Mucosa of stomach (tissue), 1 donor: ENCODE measurements at regions not wholly inside any gene's neighbourhood (a gene's known extent, or its start where the extent isn't known, plus 50 kb on each side); places are given as distances from the start of the nearest gene placed in this dataset.

Experiments used
- H3K27me3 ChIP-seq: one replicate; pipeline ENCODE4 v1.7.0; 2013; ENCODE audit warnings: mild to moderate bottlenecking, low read length; ENCODE audit not compliant: control insufficient read depth, insufficient read depth
- H3K36me3 ChIP-seq: one replicate; pipeline ENCODE4 v1.7.0; 2013; ENCODE audit warnings: low read length; ENCODE audit not compliant: control insufficient read depth, insufficient read depth
- H3K4me1 ChIP-seq: one replicate; pipeline ENCODE4 v1.7.0; 2013; ENCODE audit warnings: mild to moderate bottlenecking, low read length; ENCODE audit not compliant: control insufficient read depth, insufficient read depth
- H3K4me3 ChIP-seq: one replicate; pipeline ENCODE4 v1.7.0; 2013; ENCODE audit warnings: low read length
- H3K9ac ChIP-seq: one replicate; pipeline ENCODE4 v1.7.0; 2013; ENCODE audit warnings: mild to moderate bottlenecking, low read length, moderate library complexity
- H3K9me3 ChIP-seq: one replicate; pipeline ENCODE4 v1.7.0; 2013; ENCODE audit warnings: mild to moderate bottlenecking, low read length, moderate library complexity; ENCODE audit not compliant: control insufficient read depth
- donor health status: Pancreatic carcinoma.

DNA sequence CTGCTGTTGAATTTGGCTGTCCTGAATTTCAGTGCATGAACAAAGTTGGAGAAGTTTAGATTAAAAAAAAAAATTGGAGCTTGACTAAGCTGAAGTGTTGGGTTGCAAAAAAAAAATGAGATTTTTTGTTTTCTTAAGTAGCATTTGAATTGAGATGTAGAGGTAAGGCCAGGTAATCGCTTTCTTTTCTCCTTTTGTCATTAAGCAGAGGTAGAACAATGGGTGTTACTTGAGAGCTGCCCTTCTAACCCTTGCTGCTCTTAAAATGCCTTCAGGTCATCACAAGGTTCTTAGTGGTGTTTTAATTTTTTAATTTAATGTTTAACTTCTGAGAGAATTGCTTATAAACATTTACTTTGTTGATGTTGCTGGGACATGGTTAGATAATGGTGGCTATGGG is 84.1 kb upstream of the PRDM1 start:
- no peaks in the 10 kb centered on the region for H3K9me3 ChIP-seq
- no peaks in the 10 kb centered on the region for H3K36me3 ChIP-seq
- no peak overlapping the region for H3K9ac ChIP-seq
- peaks cover 12% of the 10 kb centered on the region for H3K27me3 ChIP-seq
- H3K4me1 ChIP-seq, result no peaks in the 10 kb centered on the region
- H3K4me3 ChIP-seq, result no peak overlapping the region

DNA sequence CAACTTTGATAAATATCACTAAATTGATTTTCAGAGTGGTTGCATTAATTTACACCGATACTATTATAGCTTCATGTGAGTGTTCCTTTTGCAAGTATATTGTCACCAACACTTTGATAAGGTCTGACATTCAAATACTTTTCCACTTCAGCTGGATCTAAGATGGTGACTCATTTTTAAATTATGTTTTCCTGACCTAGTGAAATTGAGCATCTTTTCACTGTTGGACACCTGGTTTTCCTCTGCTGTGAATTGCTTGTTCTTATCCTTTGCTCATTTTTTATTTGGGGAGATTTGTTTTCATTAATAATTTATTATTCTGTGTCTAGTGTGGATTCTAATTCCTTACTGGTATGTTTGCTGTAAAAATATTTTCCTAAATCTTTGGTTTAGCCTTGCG is 85.2 kb upstream of the PRDM1 start:
- Histone ChIP-seq H3K9ac (no peak overlapping the region), H3K4me1 (no peaks in the 10 kb centered on the region), H3K9me3 (no peaks in the 10 kb centered on the region), H3K36me3 (no peaks in the 10 kb centered on the region), H3K27me3 (peaks cover 18% of the 10 kb centered on the region), H3K4me3 (no peak overlapping the region)

DNA sequence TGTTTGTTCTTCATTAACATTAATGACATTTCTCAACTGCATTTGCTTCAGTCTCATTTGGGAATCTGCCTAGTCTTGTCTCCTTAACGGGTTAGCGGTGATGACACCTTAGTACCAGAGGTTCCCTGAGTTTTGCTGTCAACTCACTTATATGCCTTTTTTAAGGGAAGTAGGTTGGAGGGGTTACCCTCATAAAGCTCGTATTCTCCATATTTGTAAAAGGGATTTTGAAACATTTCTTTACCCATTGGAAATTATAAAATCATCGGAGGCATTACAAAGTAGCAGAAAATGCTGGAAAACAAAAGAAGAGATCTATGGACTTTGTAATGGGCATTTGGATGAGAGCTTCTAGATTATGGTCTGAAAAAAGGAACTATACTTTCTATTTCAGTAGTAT is 88.7 kb upstream of the PRDM1 start:
- Histone ChIP-seq H3K9ac (no peak overlapping the region), H3K9me3 (peaks cover 3% of the 10 kb centered on the region), H3K36me3 (no peaks in the 10 kb centered on the region), H3K27me3 (peaks cover 46% of the 10 kb centered on the region), H3K4me3 (no peak overlapping the region), H3K4me1 (peaks cover 11% of the 10 kb centered on the region)

DNA sequence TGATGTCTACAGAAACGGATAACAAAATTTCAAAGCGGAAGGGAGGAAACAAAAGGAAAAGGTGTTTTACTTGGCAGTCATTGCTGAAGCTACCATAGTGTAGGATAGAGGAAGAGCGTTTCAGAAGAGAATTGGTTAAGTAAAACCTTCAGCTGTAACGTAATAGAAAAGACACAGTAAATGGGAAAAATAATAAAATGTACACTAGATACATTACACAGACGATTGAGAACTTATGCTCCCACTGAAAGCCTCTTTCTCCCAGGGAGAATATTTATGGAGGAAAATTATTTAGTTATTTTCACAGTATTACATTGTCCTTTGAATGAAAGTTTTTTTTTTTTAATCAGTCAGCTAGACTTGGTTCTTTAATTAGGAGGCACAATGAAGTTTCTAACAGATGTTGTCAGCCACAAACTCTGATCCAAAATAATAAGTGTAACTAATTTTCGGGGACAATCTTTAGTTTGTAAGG is 90.7 kb upstream of the PRDM1 start:
- Histone ChIP-seq H3K27me3 (peaks cover 48% of the 10 kb centered on the region), H3K9ac (peak overlapping the region; percentile 69), H3K9me3 (peaks cover 3% of the 10 kb centered on the region), H3K4me1 (peaks cover 12% of the 10 kb centered on the region), H3K4me3 (no peak overlapping the region), H3K36me3 (no peaks in the 10 kb centered on the region)

DNA sequence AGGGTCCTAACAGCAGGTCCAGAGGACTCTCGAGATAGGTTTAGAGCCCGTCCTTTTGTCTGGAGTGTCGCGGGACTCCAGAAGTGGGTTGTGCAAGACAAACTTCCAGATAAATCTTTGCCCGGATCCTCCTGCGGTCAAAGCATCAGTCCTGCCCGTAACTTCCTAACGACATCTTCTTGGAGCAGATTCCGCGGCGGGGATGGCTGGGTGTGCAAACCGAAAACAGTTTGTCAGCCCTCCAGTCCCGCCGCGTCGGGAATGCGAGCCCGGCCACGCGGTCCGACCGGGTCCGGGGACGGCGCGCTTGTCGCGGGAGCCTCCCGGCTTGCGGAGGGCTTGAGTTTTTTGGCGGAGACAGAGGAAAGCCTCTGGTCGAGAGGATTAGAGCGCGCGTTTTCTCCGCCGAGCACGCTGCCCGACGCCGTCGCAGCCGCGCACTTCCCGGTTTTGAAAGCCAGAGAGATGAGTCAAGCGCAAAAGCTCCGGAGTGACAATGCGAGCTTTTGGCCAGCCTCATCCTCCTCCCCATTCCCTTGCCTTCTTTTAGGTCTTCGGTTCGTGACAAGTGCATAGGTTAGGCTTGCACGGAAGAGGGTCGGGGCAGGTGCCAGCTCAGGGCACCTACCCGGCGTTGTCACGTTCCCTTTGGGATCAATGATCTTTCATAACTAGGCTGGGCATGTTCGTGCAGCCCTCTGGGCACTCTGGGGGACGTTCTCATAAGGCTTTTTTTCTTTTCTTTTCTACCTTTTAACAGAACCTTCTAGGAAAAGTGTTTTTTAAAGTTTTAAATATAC is 91.3 kb upstream of the PRDM1 start:
- Histone ChIP-seq H3K36me3 (no peaks in the 10 kb centered on the region), H3K9ac (peak overlapping the region; percentile 69), H3K4me1 (peaks cover 12% of the 10 kb centered on the region), H3K4me3 (peak overlapping the region; percentile 35), H3K9me3 (peaks cover 3% of the 10 kb centered on the region), H3K27me3 (peaks cover 54% of the 10 kb centered on the region)

DNA sequence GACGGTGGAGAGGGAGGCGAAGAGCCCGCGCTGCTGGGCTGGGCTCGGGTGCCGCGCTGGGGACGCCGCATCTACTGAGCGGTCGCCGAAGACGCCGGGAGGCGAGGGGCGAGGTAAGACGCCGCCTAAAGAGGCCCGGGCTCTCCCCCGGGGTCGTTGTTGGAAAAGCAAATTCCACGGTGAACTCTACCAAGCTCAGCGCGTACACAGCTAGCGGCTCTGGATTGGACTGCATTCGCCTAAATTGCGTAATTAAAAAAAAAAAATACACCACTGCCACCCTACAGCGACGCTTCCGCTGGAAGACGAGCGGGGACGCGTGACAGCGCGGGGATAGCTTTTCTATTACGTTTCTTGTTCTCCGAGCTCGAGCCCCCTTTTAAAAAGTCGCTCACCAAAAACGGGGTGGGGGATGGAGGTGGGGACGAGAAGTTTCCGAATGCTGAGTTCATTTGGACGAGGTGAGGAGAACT is 92.0 kb upstream of the PRDM1 start:
- peak overlapping the region; percentile 35 for H3K4me3 ChIP-seq
- peaks cover 12% of the 10 kb centered on the region for H3K4me1 ChIP-seq
- H3K9me3 ChIP-seq, result peaks cover 3% of the 10 kb centered on the region
- H3K36me3 ChIP-seq, result no peaks in the 10 kb centered on the region
- H3K27me3 ChIP-seq, result peaks cover 61% of the 10 kb centered on the region
- peak overlapping the region; percentile 69 for H3K9ac ChIP-seq

DNA sequence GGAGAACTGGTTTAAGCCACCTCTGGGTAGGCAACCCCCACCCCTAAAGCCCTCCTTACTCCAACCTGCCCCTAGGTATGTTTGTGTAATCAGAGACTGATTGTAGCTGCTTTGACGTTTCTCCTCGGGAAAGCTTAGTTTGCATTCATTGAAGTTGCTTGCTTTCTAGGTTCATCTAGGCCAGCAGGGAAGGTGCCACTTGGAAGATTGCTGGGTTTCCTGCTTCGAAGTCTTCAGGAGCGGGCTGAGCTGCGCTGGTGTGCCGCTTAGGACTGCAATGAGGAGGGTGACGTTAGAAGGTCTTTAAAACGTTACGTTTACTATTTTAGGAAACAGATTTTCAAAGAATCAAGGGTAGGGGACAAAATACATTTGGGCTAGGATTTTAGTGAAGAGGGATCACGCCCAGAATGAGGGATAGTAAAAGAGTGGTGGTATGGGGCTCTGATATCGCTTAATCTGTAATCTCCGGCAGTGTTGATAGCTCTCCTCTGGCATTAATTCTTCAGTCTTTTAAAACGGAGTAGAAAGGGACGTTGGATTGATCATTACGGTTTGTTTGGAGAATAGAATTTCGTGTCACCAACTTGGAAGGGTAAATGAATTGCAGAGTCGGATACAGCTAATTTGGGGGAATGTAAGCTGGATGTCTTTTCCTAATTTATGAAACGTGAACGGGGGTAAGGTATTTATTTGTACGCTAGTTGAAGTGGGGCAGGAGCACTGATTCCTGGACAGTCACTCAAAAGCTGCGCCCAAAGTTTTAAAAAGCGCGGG is 92.6 kb upstream of the PRDM1 start:
- H3K4me3 ChIP-seq, result peak overlapping the region; percentile 74
- H3K36me3 ChIP-seq, result no peaks in the 10 kb centered on the region
- H3K9ac ChIP-seq, result peak overlapping the region; percentile 69
- peaks cover 65% of the 10 kb centered on the region for H3K27me3 ChIP-seq
- peaks cover 3% of the 10 kb centered on the region for H3K9me3 ChIP-seq
- peaks cover 12% of the 10 kb centered on the region for H3K4me1 ChIP-seq

DNA sequence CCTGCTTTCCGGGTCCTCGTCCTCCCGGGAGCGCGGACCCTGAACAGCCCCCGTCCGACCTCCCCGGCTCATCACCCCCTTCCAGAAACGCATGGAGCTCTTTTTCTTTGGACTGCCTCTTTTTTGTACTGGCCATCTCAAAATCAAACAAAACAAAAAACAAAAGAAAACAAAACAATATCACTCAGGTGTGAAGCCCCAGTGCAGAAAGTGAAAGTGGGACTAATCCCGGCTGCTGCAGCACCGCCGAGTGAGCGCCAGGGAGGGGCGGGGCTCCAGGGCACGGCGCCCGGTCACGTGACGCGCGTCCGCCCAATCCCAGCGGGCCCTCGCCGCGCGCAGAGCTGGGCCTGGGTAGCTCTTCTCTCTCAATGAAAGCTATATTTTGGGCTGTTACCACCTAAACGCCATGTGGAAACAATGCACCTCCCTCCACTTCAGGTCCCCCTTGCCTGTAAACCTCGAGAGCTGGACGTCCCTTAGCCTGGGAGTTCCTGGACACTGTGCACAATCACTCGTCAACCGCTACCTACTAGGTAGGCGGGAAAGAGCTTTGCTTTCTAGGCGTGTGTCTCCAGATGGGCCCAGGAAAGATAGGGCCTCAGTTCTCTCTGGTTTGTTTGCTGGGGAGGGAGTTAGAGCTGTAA is 93.7 kb upstream of the PRDM1 start:
- Histone ChIP-seq H3K36me3 (no peaks in the 10 kb centered on the region), H3K9me3 (peaks cover 3% of the 10 kb centered on the region), H3K4me3 (peak overlapping the region; percentile 74), H3K27me3 (peaks cover 69% of the 10 kb centered on the region), H3K4me1 (peaks cover 12% of the 10 kb centered on the region), H3K9ac (peak overlapping the region; percentile 73)

DNA sequence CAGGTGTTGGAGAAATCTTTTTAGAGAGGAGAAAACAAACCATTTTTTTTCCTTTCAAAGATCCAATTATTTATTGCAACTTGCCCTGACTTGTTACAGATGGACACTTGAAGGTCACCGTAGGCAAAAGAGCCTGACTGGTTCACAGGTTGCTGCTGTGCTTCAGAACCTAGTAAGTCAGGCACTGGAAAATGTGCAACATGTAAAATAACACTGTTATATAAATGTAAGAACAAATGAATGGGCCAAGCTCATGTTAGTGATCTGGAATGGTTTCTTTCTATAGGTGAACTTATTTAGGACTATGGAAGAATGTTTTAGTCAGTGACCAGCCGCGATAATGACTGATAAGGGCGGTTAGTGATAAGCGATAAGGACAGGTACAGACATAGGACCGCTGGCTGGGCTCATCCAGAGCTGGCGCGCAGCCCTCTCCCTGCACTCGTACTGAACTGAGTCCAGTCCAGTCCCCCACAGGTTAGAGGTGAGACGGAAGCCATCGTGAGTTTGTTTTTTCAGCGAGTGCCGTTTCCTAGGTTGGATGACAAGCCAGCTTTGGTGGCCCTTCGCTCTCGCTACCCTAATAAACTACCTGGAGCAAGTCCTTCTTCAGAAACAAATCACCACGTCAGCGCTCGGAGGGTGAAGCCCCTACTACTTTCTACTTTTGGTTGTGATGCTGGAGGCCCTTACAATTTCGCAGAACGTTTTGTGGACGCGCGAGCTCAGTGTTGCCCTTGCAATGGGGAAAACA is 94.4 kb upstream of the PRDM1 start:
- Histone ChIP-seq H3K4me3 (peak overlapping the region; percentile 74), H3K9ac (peak overlapping the region; percentile 73), H3K4me1 (peaks cover 12% of the 10 kb centered on the region), H3K9me3 (peaks cover 3% of the 10 kb centered on the region), H3K36me3 (no peaks in the 10 kb centered on the region), H3K27me3 (peaks cover 70% of the 10 kb centered on the region)

DNA sequence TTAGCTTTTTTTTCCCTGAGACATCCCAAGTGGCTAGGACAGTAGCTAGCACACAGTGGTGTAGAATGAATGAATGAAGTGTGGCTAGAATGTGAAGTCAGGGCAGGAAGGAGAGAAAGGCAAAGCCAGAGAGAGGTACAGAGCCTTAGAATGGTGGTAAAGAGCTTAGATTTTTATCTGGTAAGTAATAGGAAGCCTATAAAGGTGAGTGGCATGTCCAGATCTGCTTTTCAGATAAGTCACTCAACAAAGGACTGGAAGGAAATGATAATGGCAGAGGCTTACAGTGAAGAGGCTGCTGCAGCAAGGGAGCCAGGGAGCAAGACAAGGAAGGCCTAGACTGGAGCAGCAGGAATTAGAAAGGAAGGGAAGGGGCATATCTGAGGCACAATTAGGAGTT is 96.0 kb upstream of the PRDM1 start:
- Histone ChIP-seq H3K27me3 (peaks cover 69% of the 10 kb centered on the region), H3K4me1 (peaks cover 12% of the 10 kb centered on the region), H3K9me3 (peaks cover 3% of the 10 kb centered on the region), H3K36me3 (no peaks in the 10 kb centered on the region), H3K9ac (no peak overlapping the region), H3K4me3 (no peak overlapping the region)

DNA sequence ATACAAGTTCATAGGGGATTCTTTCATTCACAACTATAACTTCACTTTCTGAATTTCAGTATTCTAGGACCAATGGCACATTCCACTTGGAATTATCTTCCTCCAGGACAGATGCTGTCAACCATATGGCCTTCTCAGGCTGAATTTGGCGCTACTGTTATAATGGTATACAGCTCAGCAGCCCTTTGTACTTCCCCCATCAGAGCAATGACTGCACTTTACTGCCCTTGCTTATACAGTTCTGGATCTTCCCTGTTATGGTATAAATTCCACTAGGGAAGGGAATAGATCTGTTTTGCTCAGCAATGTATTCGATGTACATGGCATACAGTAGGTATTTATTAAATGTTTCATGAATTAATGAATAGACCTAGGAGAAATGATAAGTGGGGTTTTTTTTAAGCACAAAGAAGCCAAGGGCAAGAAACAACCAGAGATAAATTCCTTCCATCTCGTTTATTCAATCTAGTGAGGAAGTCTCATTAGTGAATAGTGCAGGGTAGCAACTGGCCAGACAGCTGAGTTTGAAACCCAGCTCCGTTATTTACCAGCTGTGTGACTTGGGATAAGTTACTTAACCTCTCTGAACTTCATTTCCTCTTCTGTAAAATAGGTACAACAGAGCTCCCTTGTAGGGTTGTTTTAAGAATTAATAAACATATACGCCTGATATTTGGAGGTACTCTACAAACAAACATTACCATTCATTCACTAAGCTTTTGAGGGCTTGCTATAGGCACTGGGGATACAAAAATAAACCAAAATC is 97.1 kb upstream of the PRDM1 start:
- Histone ChIP-seq H3K4me3 (no peak overlapping the region), H3K4me1 (peaks cover 12% of the 10 kb centered on the region), H3K27me3 (peaks cover 66% of the 10 kb centered on the region), H3K9ac (no peak overlapping the region), H3K36me3 (no peaks in the 10 kb centered on the region), H3K9me3 (peaks cover 3% of the 10 kb centered on the region)
